ENCODE measurements at regions not wholly inside any gene's neighbourhood (a gene's known extent, or its start where the extent isn't known, plus 50 kb on each side); places are given as distances from the start of the nearest gene placed in this dataset.
A peak's percentile ranks its signal among the peaks of the same experiment; 100 is the strongest.

DNA sequence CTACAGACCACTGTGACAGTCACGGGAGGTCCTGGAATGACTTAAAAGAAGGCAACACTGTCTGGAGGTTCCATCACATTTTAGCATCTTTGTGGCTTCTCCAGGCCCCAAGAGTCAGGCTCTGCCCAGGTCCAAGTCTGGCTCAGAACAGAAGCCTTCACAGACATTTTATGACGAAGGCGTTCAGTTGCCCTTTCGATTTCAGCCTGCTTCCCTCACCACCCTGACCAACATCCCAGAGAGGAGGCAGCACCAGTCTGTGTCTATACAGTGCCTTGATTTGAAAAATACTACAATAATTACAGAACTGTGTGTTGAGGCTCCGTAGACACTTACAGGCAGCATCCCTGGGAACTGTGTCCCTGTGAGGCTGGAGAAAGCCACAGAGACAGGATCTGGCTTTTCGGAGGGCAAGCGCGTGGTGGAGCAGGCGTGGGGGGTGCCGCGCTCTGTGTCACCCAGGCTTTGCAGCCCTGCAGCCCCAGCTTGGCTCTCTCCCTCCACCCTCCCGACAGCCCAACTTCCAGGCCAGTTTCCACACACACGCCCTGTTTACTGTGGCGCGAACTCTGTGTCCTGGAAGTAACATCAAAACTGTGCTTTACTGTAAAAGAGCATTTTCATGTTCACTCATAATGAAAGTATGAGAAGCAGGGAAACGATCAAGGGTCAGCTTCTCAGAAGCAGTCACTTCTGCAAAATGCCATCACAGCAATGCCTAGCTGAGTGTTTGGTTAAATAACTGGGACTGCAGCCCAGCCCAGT, 153.5 kb upstream of the ALKAL2 start:
- Histone ChIP-seq H3K9me3 (ENCODE audit: control insufficient read depth in 2 of 3, insufficient read depth in 1 of 3, low read length in 3 of 3) (no peaks in the 10 kb centered on the region), H3K27me3 (ENCODE audit: control insufficient read depth, insufficient read depth, low read length) (no peaks in the 10 kb centered on the region), H3K4me1 (ENCODE audit: control insufficient read depth in 2 of 3, insufficient read depth in 2 of 3, low read depth in 1 of 3, low read length in 3 of 3) (peaks cover 0 to 14% (median 13%) of the 10 kb centered on the region in 3 donors), H3K36me3 (ENCODE audit: control insufficient read depth in 2 of 3, insufficient read depth in 3 of 3, low read length in 3 of 3) (no peaks in the 10 kb centered on the region), H3K9ac (ENCODE audit: low read length in 3 of 3) (no peak overlapping the region), H3K4me3 (ENCODE audit: low read length in 3 of 3) (no peak overlapping the region), H3K27ac (ENCODE audit: low read depth in 2 of 2, low read length in 2 of 2) (peak overlapping the region; percentile 55 to 57)
- FAIRE-seq: no peak
- intact Hi-C loops (cut with DNase I): no loop called here
- TF ChIP-seq, protein P1, sequence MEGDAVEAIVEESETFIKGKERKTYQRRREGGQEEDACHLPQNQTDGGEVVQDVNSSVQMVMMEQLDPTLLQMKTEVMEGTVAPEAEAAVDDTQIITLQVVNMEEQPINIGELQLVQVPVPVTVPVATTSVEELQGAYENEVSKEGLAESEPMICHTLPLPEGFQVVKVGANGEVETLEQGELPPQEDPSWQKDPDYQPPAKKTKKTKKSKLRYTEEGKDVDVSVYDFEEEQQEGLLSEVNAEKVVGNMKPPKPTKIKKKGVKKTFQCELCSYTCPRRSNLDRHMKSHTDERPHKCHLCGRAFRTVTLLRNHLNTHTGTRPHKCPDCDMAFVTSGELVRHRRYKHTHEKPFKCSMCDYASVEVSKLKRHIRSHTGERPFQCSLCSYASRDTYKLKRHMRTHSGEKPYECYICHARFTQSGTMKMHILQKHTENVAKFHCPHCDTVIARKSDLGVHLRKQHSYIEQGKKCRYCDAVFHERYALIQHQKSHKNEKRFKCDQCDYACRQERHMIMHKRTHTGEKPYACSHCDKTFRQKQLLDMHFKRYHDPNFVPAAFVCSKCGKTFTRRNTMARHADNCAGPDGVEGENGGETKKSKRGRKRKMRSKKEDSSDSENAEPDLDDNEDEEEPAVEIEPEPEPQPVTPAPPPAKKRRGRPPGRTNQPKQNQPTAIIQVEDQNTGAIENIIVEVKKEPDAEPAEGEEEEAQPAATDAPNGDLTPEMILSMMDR (IDR thresholded peaks at IDR 0.05; ENCODE audit: borderline replicate concordance, extremely low read depth, insufficient read depth): no peak
- no peak for DNase-seq

DNA sequence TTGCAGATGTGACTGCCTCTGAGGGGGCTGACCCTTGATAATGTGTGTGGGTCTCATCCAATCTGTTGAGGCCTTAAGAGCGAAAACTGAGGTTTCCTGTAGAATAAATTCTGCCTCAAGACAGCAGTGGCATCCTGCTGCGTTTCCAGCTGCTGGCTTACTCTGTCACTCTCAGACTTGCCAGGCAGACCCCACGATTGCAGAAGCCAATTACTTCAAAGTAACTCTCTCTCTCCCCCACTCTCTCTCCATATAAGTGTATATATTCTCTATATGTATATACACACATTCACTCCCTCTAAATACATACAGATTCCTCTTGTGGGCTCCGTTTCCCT, 152.5 kb upstream of the ALKAL2 start:
- Histone ChIP-seq H3K4me3 (ENCODE audit: low read length in 3 of 3) (no peak overlapping the region), H3K9ac (ENCODE audit: low read length in 3 of 3) (no peak overlapping the region), H3K27ac (ENCODE audit: low read depth in 2 of 2, low read length in 2 of 2) (peak overlapping the region; percentile 55 to 57), H3K36me3 (ENCODE audit: control insufficient read depth in 2 of 3, insufficient read depth in 3 of 3, low read length in 3 of 3) (no peaks in the 10 kb centered on the region), H3K9me3 (ENCODE audit: control insufficient read depth in 2 of 3, insufficient read depth in 1 of 3, low read length in 3 of 3) (no peaks in the 10 kb centered on the region), H3K4me1 (ENCODE audit: control insufficient read depth in 2 of 3, insufficient read depth in 2 of 3, low read depth in 1 of 3, low read length in 3 of 3) (peaks cover 0 to 14% (median 13%) of the 10 kb centered on the region in 3 donors), H3K27me3 (ENCODE audit: control insufficient read depth, insufficient read depth, low read length) (no peaks in the 10 kb centered on the region)
- no peak for DNase-seq
- TF ChIP-seq, protein P1 (IDR thresholded peaks at IDR 0.05; ENCODE audit: borderline replicate concordance, extremely low read depth, insufficient read depth): no peak
- intact Hi-C loops (cut with DNase I): no loop called here
- no peak for FAIRE-seq

DNA sequence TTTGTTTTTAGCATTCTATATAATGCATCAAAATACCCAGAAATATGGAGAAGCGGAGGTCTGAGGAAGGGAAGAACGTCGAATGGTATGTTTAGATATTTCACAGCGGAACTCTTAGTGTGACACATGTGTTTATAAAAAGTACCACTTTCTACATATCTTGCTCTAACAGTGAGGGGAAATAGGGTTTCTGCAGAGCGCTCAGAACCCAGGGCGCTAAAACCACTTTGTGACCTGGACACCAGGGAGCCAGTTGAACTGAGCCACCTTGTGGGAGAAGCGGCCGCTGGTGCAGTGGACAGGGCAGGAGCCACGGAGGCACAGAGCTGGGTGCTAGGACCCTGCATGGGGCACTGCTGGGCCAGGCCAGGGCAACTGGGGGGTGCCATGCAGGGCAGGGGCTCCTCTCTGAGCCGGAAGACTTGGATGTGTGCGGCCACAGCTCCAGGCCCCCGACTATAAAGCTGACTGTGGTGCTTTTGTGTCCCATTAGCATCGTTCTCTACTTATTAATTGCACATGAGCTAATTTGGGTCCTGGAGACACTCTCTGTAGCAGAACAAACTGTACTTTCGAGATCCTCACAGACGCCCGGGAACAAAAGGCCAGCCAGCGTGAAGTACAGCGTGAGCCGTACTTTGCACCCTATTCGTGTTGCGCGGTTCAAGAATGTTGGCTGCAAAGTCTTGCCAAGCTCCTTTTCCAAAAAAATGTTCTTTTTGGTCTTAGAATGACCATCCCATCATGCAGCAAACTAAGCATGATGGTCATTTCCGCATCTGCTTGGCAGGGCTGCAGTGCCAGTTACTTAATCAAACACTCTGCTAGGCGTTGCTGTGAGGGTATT, 151.9 kb upstream of the ALKAL2 start:
- peak in 1 of 5 donors; percentile 75 for DNase-seq
- H3K9ac ChIP-seq (ENCODE audit: low read length in 3 of 3): no peak overlapping the region
- H3K27me3 ChIP-seq (ENCODE audit: control insufficient read depth, insufficient read depth, low read length): no peaks in the 10 kb centered on the region
- H3K36me3 ChIP-seq (ENCODE audit: control insufficient read depth in 2 of 3, insufficient read depth in 3 of 3, low read length in 3 of 3): no peaks in the 10 kb centered on the region
- intact Hi-C loops (cut with DNase I): no loop called here
- no peak overlapping the region for H3K4me3 ChIP-seq (ENCODE audit: low read length in 3 of 3)
- peak overlapping the region; percentile 57 to 67 for H3K27ac ChIP-seq (ENCODE audit: low read depth in 2 of 2, low read length in 2 of 2)
- TF ChIP-seq, protein P1 (IDR thresholded peaks at IDR 0.05; ENCODE audit: borderline replicate concordance, extremely low read depth, insufficient read depth): no peak
- H3K9me3 ChIP-seq (ENCODE audit: control insufficient read depth in 2 of 3, insufficient read depth in 1 of 3, low read length in 3 of 3): no peaks in the 10 kb centered on the region
- no peak for FAIRE-seq
- H3K4me1 ChIP-seq (ENCODE audit: control insufficient read depth in 2 of 3, insufficient read depth in 2 of 3, low read depth in 1 of 3, low read length in 3 of 3): peaks cover 0 to 14% (median 13%) of the 10 kb centered on the region in 3 donors
